Smooth muscle cell (in vitro differentiated cells): ENCODE measurements at regions not wholly inside any gene's neighbourhood (a gene's known extent, or its start where the extent isn't known, plus 50 kb on each side); places are given as distances from the start of the nearest gene placed in this dataset.

Experiments
- DNase-seq: peaks from one replicate; lab custom pipeline; 2025; ENCODE audit not compliant: unreplicated experiment; lab: John Stamatoyannopoulos, UW
- H2AFZ ChIP-seq: fragments of 200-600 bp; sonication (generic); 2 replicates; pipeline ENCODE4 v1.6.0; 2016; ENCODE audit warnings: antibody characterized with exemption, low read depth, mild to moderate bottlenecking
- H3F3A ChIP-seq: fragments of 200-600 bp; sonication (generic); 2 replicates; pipeline ENCODE4 v1.6.0; 2017; ENCODE audit warnings: antibody characterized with exemption, low read depth
- H3K27ac ChIP-seq: fragments of 200-600 bp; sonication (generic); 2 replicates; pipeline ENCODE4 v1.5.1; 2016; ENCODE audit warnings: low read depth, mild to moderate bottlenecking
- H3K27me3 ChIP-seq: fragments of 200-600 bp; sonication (generic); 2 replicates; pipeline ENCODE4 v1.6.1; 2016; ENCODE audit warnings: low read depth, mild to moderate bottlenecking
- H3K36me3 ChIP-seq: fragments of 200-600 bp; sonication (generic); 2 replicates; pipeline ENCODE4 v1.5.1; 2016; ENCODE audit warnings: low read depth
- H3K4me1 ChIP-seq: fragments of 200-600 bp; sonication (generic); 2 replicates; pipeline ENCODE4 v1.5.1; 2016; ENCODE audit warnings: low read depth
- H3K4me2 ChIP-seq: fragments of 200-600 bp; sonication (generic); 2 replicates; pipeline ENCODE4 v1.6.0; 2016; ENCODE audit warnings: mild to moderate bottlenecking
- H3K4me3 ChIP-seq: fragments of 200-600 bp; sonication (generic); 2 replicates; pipeline ENCODE4 v1.5.1; 2016; ENCODE audit warnings: mild to moderate bottlenecking
- H3K79me2 ChIP-seq: fragments of 200-600 bp; sonication (generic); 2 replicates; pipeline ENCODE4 v1.6.0; 2016; ENCODE audit warnings: low read depth, mild to moderate bottlenecking
- H3K9ac ChIP-seq: fragments of 200-600 bp; sonication (generic); 2 replicates; pipeline ENCODE4 v1.6.0; 2016; ENCODE audit warnings: low read depth
- H3K9me3 ChIP-seq: fragments of 200-600 bp; sonication (generic); replicated peaks from 2 replicates; pipeline ENCODE4 v1.5.1; 2016; ENCODE audit warnings: low read depth
- H4K20me1 ChIP-seq: fragments of 200-600 bp; sonication (generic); 2 replicates; pipeline ENCODE4 v1.6.0; 2016; ENCODE audit warnings: low read depth
- CTCF ChIP-seq: fragments of 200-600 bp; sonication (generic); IDR thresholded peaks from 2 replicates; pipeline ENCODE4 v1.5.1; 2017; ENCODE audit warnings: borderline replicate concordance, mild to moderate bottlenecking, antibody characterized with exemption; ENCODE audit not compliant: insufficient read depth, poor library complexity, severe bottlenecking
- WGBS: methylation state at CpG from one replicate; pipeline ENCODE4 v1.1.7; 2016; ENCODE audit warnings: low lambda C conversion rate; 5-methylcytosine and 5-hydroxymethylcytosine counted together

GRCh38 chr22:26998716-26999115 is 341.3 kb downstream of the MIAT start:
- Histone ChIP-seq H3F3A (no peaks in the 10 kb centered on the region), H3K27ac (no peak overlapping the region), H3K36me3 (no peaks in the 10 kb centered on the region), H2AFZ (no peak overlapping the region), H3K79me2 (no peaks in the 10 kb centered on the region), H3K27me3 (peaks cover 18% of the 10 kb centered on the region), H4K20me1 (no peaks in the 10 kb centered on the region), H3K4me2 (no peak overlapping the region), H3K9me3 (no peaks in the 10 kb centered on the region), H3K4me1 (no peaks in the 10 kb centered on the region), H3K4me3 (no peak overlapping the region), H3K9ac (no peak overlapping the region)
- TF ChIP-seq CTCF = no peak
- DNase-seq = no peak
- 74% methylated on average over 6 of the region's 6 CpGs for WGBS

DNA sequence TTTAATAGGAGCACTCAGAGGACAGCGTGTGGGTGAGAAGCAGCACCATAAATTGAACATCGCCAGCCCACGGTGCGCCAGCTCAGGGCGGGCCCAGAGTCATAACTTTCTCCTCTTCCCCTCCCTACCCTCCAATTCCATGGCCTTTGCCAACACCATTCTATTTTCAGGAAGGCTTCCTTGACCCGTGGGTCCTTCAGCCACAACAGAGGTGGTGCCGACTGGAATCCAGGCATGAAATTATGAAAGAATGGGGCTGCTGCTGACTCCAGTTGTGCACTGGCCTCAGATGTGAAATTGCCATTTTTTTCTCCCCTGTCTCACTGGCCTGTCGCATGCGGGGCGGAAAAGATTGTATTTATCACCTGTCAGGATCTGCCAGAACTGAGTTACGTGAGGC is 345.9 kb downstream of the MIAT start:
- Histone ChIP-seq H3K79me2 (no peaks in the 10 kb centered on the region), H3K4me1 (no peaks in the 10 kb centered on the region), H3K27me3 (peaks cover 14% of the 10 kb centered on the region), H3K9me3 (no peaks in the 10 kb centered on the region), H3K9ac (no peak overlapping the region), H2AFZ (no peak overlapping the region), H4K20me1 (no peaks in the 10 kb centered on the region), H3K4me3 (no peak overlapping the region), H3K36me3 (no peaks in the 10 kb centered on the region), H3K4me2 (no peak overlapping the region), H3K27ac (no peak overlapping the region), H3F3A (no peaks in the 10 kb centered on the region)
- no peak for DNase-seq
- WGBS = 92% methylated on average over 11 of the region's 11 CpGs
- no peak for TF ChIP-seq CTCF

GRCh38 chr22:27004434-27004833 is 347.0 kb downstream of the MIAT start:
- H2AFZ ChIP-seq = no peak overlapping the region
- no peak overlapping the region for H3K27ac ChIP-seq
- no peak overlapping the region for H3K4me2 ChIP-seq
- H3K79me2 ChIP-seq = no peaks in the 10 kb centered on the region
- DNase-seq = no peak
- no peaks in the 10 kb centered on the region for H3K4me1 ChIP-seq
- no peak overlapping the region for H3K4me3 ChIP-seq
- TF ChIP-seq CTCF = no peak
- no peaks in the 10 kb centered on the region for H3F3A ChIP-seq
- no peaks in the 10 kb centered on the region for H3K9me3 ChIP-seq
- no peak overlapping the region for H3K9ac ChIP-seq
- H4K20me1 ChIP-seq = no peaks in the 10 kb centered on the region
- no peaks in the 10 kb centered on the region for H3K36me3 ChIP-seq
- 59% methylated on average over 1 of the region's 1 CpG for WGBS
- H3K27me3 ChIP-seq = peaks cover 14% of the 10 kb centered on the region

GRCh38 chr22:27008454-27008853 is 351.1 kb downstream of the MIAT start:
- Histone ChIP-seq H3K9ac (no peak overlapping the region), H2AFZ (no peak overlapping the region), H3K4me2 (no peak overlapping the region), H3K9me3 (no peaks in the 10 kb centered on the region), H3K4me3 (no peak overlapping the region), H3F3A (no peaks in the 10 kb centered on the region), H3K79me2 (no peaks in the 10 kb centered on the region), H3K4me1 (no peaks in the 10 kb centered on the region), H3K27me3 (peaks cover 28% of the 10 kb centered on the region), H3K27ac (no peak overlapping the region), H3K36me3 (no peaks in the 10 kb centered on the region), H4K20me1 (no peaks in the 10 kb centered on the region)
- 87% methylated on average over 1 of the region's 1 CpG for WGBS
- no peak for DNase-seq
- no peak for TF ChIP-seq CTCF
